Upper lobe of left lung (tissue), 4 donors: ENCODE measurements at regions not wholly inside any gene's neighbourhood (a gene's known extent, or its start where the extent isn't known, plus 50 kb on each side); places are given as distances from the start of the nearest gene placed in this dataset.

Experiments
- EP300 ChIP-seq, 4 donors: sonication (generic); formaldehyde crosslinking; IDR thresholded peaks; one replicate each; pipeline ENCODE4 v1.5.1; 2017; ENCODE audit warnings: antibody characterized with exemption in 4 of 4, control low read depth in 2 of 4
- POLR2A ChIP-seq, 4 donors: fragments of 450-650 bp; IDR thresholded peaks; one replicate each; pipeline ENCODE4 v1.5.1; 2016 to 2017; ENCODE audit warnings: antibody characterized with exemption in 4 of 4, mild to moderate bottlenecking in 2 of 4
- TF ChIP-seq, protein P1 (sequence below), 6 experiments: fragments of 450-650 bp in 4 of 6; fragments of 200-600 bp in 2 of 6; sonication (generic) in 2 of 6; IDR thresholded peaks; one replicate each; pipeline ENCODE4 v1.5.1; 2016 to 2019; ENCODE audit warnings: antibody characterized with exemption in 6 of 6

DNA sequence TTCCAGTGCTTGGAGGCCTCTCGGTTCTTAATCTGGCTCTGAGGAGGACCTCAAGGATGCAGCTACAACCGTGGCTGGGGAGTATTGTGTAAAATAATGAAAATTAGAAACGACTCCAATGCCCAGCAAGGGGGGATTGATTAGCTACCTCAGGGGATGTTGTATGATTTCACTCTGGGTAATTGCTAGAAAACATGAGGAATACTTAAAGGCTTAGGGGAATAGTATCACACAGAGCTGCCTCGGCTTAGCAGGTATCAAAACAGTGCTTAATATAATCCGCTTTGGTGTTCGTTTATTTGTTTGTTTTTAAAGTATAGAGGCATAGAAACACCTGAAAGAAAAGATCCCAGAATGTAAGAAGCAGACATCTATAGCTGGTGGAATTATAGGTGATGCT lies 102.5 kb downstream of the INHBB start:
- no peak for TF ChIP-seq POLR2A (IDR thresholded peaks at IDR 0.05)
- TF ChIP-seq, protein P1, sequence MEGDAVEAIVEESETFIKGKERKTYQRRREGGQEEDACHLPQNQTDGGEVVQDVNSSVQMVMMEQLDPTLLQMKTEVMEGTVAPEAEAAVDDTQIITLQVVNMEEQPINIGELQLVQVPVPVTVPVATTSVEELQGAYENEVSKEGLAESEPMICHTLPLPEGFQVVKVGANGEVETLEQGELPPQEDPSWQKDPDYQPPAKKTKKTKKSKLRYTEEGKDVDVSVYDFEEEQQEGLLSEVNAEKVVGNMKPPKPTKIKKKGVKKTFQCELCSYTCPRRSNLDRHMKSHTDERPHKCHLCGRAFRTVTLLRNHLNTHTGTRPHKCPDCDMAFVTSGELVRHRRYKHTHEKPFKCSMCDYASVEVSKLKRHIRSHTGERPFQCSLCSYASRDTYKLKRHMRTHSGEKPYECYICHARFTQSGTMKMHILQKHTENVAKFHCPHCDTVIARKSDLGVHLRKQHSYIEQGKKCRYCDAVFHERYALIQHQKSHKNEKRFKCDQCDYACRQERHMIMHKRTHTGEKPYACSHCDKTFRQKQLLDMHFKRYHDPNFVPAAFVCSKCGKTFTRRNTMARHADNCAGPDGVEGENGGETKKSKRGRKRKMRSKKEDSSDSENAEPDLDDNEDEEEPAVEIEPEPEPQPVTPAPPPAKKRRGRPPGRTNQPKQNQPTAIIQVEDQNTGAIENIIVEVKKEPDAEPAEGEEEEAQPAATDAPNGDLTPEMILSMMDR (IDR thresholded peaks at IDR 0.05): no peak
- TF ChIP-seq EP300 (IDR thresholded peaks at IDR 0.05): no peak
